ENCODE measurements at regions not wholly inside any gene's neighbourhood (a gene's known extent, or its start where the extent isn't known, plus 50 kb on each side); places are given as distances from the start of the nearest gene placed in this dataset.

GRCh38 chrX:26050099-26050498 lies 88.0 kb upstream of the MAGEB18 start:
- Histone ChIP-seq H3K27ac (ENCODE audit: low read depth, low read length, poor library complexity, severe bottlenecking) (no peak overlapping the region), H4K20me1 (ENCODE audit: insufficient read depth, low read length) (no peaks in the 10 kb centered on the region), H3K4me3 (ENCODE audit: low read depth, low read length, poor library complexity, severe bottlenecking) (no peak overlapping the region), H3K36me3 (ENCODE audit: insufficient read depth, low read length) (no peaks in the 10 kb centered on the region), H3K9ac (ENCODE audit: low read length) (no peak overlapping the region), H3K9me2 (ENCODE audit: low read depth, low read length) (no peaks in the 10 kb centered on the region), H3K4me2 (ENCODE audit: low read length) (no peak overlapping the region), H3K79me2 (ENCODE audit: insufficient read depth, low read length) (no peaks in the 10 kb centered on the region), H2AFZ (ENCODE audit: low read length) (no peak overlapping the region), H3K4me1 (ENCODE audit: insufficient read depth, low read length, severe bottlenecking) (no peaks in the 10 kb centered on the region), H3K9me3 (ENCODE audit: low read length) (no peaks in the 10 kb centered on the region), H3F3A (ENCODE audit: insufficient read depth, low read length) (no peaks in the 10 kb centered on the region), H3K27me3 (ENCODE audit: insufficient read depth, low read length) (no peaks in the 10 kb centered on the region)
- TF ChIP-seq CTCF (IDR thresholded peaks at IDR 0.05; ENCODE audit: low read length) (no peak), EZH2 (IDR thresholded peaks at IDR 0.05; ENCODE audit: borderline replicate concordance, low read length) (no peak)

GRCh38 chrX:26070882-26071281 lies 67.3 kb upstream of the MAGEB18 start:
- Histone ChIP-seq H3K4me2 (ENCODE audit: low read length) (no peak overlapping the region), H3K9me2 (ENCODE audit: low read depth, low read length) (no peaks in the 10 kb centered on the region), H3K9ac (ENCODE audit: low read length) (no peak overlapping the region), H4K20me1 (ENCODE audit: insufficient read depth, low read length) (no peaks in the 10 kb centered on the region), H3K4me3 (ENCODE audit: low read depth, low read length, poor library complexity, severe bottlenecking) (no peak overlapping the region), H3K27ac (ENCODE audit: low read depth, low read length, poor library complexity, severe bottlenecking) (no peak overlapping the region), H3K9me3 (ENCODE audit: low read length) (no peaks in the 10 kb centered on the region), H3K27me3 (ENCODE audit: insufficient read depth, low read length) (no peaks in the 10 kb centered on the region), H2AFZ (ENCODE audit: low read length) (no peak overlapping the region), H3K79me2 (ENCODE audit: insufficient read depth, low read length) (no peaks in the 10 kb centered on the region), H3K36me3 (ENCODE audit: insufficient read depth, low read length) (no peaks in the 10 kb centered on the region), H3F3A (ENCODE audit: insufficient read depth, low read length) (no peaks in the 10 kb centered on the region), H3K4me1 (ENCODE audit: insufficient read depth, low read length, severe bottlenecking) (no peaks in the 10 kb centered on the region)
- no peak for TF ChIP-seq CTCF (IDR thresholded peaks at IDR 0.05; ENCODE audit: low read length)
- no peak for TF ChIP-seq EZH2 (IDR thresholded peaks at IDR 0.05; ENCODE audit: borderline replicate concordance, low read length)

- no peaks in the 10 kb centered on the region for H3K79me2 ChIP-seq (ENCODE audit: insufficient read depth, low read length)
- H3F3A ChIP-seq (ENCODE audit: insufficient read depth, low read length) = no peaks in the 10 kb centered on the region
- H3K9me3 ChIP-seq (ENCODE audit: low read length) = no peaks in the 10 kb centered on the region
- no peaks in the 10 kb centered on the region for H3K9me2 ChIP-seq (ENCODE audit: low read depth, low read length)
- TF ChIP-seq CTCF (IDR thresholded peaks at IDR 0.05; ENCODE audit: low read length) (no peak), EZH2 (IDR thresholded peaks at IDR 0.05; ENCODE audit: borderline replicate concordance, low read length) (no peak)
- no peaks in the 10 kb centered on the region for H3K36me3 ChIP-seq (ENCODE audit: insufficient read depth, low read length)
- no peaks in the 10 kb centered on the region for H3K27me3 ChIP-seq (ENCODE audit: insufficient read depth, low read length)
- H4K20me1 ChIP-seq (ENCODE audit: insufficient read depth, low read length) = no peaks in the 10 kb centered on the region
- no peak overlapping the region for H3K4me2 ChIP-seq (ENCODE audit: low read length)
- no peaks in the 10 kb centered on the region for H3K4me1 ChIP-seq (ENCODE audit: insufficient read depth, low read length, severe bottlenecking)
- H3K27ac ChIP-seq (ENCODE audit: low read depth, low read length, poor library complexity, severe bottlenecking) = no peak overlapping the region
- no peak overlapping the region for H3K4me3 ChIP-seq (ENCODE audit: low read depth, low read length, poor library complexity, severe bottlenecking)
- H3K9ac ChIP-seq (ENCODE audit: low read length) = no peak overlapping the region
- H2AFZ ChIP-seq (ENCODE audit: low read length) = no peak overlapping the region
These were observed 66.5 kb upstream of the MAGEB18 start for GRCh38 chrX:26071618-26072017.
